ENCODE measurements at regions not wholly inside any gene's neighbourhood (a gene's known extent, or its start where the extent isn't known, plus 50 kb on each side); places are given as distances from the start of the nearest gene placed in this dataset.

DNA sequence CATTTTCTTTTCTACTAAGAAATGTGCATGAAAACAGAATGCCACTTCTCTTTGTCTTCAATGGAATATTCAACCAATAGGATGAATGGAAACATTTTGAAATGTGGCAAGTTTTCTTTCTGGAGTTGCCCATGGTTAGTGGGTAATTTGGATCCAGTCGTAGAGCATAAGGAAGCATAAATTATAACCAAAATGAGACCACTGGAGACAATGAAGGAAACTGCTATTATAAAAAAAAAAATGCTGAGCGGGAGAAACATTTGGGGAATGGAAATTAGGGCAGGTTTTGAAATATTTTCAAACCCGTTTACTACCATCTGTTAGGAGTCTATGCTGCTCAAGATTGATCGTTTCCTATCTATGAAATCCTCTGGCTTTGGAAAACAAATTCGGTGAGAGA, 182.9 kb upstream of the PRKCQ start:
- DNase-seq: no peak

DNA sequence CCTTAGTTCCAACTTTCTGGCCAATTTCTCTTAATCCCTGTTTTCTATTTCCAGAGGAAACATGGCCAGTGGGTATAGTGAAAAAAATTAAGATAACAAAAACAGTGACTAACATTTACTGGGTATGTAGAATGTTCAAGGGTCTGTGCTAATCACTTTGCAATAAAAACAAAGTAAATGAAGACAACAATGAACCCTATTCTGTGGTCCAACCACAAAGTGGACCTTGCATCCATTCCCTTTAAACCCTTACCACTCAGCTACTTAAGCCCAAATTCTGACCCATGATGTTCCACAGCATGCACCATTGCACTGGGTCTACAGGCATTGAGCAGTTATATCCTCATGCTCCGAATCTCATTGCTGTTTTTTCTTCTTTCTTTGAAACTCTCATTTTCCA, 179.9 kb upstream of the PRKCQ start:
- no peak for DNase-seq

DNA sequence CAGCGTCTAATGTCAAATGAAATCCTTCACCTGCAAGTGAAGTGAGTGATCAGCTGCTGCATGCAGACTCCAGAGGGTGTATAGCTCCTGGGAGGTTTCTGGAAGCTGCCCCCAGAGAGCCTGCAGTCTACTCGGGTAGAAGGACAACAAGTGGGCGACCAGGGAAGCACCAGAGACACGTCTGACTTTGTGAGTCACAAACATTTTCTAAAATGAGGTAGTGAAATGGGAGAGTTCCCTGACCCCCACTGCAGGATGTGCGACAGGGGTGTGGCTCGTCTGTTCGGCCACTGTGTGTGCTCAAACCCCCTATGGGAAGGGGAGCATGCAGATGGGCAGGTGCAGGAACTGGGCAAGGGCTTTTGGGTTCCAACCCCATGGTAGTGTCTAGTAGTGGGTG, 177.1 kb upstream of the PRKCQ start:
- DNase-seq: no peak

DNA sequence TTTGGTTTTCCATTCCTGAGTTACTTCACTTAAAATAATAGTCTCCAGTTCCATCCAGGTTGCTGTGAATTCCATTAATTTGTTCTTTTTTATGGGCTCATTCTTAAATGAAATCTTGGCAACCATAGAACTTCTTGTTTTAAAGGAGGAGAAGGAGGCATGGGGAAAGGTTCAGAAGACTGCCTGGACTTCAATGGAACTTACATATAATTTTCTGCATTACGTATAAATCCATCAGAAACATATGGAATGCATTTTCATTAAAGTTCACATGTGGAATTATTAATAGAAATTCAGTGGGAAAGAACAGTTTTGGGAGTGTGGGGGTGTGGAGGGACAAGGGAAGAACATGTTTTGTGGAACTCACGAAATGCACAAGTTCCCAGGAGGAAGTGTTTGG, 176.6 kb upstream of the PRKCQ start:
- no peak for DNase-seq

DNA sequence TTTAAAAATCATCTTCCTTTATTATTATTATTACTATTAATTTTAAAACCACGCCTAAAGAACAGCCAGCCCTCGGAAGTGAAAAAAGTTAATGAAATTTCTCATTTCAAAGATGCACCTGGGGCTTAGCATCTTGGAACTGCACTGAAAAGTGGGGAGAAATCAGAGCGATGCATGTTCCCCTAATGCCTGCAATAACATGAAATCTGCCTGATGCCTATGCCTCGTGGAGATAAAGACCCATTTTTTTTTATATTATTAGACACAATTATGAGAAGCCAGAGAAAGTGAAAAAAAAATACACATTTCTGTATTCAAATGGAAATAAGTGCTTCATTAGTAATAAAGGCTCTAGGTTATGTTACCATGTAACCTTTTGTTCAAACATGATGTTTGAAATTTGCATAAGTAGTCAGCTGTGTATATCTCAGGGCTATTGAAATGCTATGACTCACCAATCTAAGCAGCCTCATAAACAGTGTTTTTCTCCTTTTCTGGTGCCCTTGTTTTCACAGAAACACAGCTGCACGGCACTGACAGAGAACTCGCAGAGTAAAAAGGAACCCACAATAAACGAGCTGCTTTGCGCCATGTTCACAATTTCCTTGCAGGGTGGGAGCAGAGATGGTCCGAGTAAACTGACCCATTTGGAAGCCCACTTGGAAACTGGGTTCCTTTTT, 175.8 kb upstream of the PRKCQ start:
- no peak for DNase-seq

DNA sequence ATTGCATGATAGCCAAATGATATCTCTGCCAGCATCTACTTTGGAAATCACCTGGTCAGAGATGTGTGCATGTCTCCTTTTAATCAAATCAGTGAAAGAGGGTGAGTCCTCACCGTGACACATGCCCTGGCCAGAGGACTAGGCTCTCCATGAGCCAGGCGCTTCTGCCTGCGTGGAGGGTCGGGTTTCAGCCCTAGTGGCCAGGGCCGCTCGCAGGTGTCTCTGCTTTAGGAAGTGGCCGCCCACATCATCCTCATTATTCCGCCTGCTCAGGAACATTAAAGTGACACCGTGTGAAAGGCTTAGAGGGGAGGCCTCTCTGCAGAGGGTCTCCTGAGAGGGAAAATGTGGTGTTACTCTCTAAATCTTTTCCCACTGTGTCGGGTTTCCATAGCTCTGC, 173.6 kb upstream of the PRKCQ start:
- no peak for DNase-seq

DNA sequence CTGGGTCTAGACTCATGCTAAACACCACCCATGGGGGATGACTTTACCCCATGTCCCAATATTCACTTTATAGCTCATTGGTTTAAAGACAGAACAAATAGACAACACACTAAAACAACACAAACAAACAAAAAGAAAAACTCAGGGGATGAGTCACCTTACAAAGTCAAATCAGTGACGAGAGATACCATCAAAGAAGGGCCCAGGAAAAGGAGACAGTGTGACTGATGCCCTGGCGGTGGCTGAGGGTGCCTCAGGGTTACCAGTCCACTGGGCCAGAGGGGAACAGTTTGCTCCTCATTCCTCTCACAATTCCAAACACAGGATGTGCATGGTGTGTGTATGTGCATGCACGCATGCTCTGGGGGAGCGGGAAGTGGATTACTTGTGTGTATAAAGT, 171.3 kb upstream of the PRKCQ start:
- no peak for DNase-seq

DNA sequence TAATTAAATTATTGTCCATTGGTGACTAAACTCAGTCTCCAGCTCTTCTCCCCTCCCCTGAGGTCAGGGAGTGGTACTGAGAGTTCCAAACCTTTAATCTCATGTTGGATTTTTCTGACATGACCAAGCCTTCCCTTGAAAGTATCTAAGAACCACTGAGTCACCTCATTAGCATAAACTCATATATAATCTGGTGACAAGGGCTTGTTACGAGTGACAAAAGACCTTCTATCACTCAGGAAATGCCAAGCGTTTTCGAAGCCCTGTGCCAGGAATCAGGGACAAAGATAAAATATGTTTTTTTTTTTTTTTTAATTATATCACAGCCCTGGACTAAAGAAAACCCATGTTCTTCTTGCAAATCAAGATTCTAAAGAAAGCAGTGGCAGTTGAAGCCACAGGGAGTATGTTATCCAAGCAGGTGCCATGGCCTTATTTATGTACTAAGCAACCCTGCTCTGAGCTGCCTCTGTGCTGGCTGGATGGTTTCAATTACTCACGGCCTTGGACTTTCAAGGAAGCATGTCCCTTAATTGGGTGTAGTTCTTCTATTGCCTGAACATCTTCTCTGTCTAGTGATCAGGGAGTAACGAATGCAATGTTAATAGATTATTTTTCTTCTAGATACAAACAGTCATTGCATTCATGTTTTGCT, 169.0 kb upstream of the PRKCQ start:
- no peak for DNase-seq

DNA sequence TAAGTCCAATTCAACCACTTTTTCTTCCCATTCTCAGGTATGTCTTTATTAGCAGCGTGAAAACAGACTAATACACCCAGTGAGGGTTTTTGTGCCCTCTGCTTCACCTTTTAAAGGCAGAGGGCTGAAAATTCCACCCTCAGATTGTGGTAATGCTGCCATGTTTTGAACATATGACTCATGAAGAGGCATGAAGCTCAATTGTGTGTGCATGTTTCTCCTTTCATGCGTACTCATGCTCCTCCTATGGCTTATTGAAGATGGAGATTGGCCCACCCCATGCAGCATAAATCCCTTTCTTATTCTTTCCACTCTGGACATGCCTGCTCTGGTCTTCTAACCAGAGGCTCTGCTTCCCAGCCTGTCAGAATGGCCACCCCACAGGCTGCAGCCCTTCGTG, 168.0 kb upstream of the PRKCQ start:
- DNase-seq: no peak

DNA sequence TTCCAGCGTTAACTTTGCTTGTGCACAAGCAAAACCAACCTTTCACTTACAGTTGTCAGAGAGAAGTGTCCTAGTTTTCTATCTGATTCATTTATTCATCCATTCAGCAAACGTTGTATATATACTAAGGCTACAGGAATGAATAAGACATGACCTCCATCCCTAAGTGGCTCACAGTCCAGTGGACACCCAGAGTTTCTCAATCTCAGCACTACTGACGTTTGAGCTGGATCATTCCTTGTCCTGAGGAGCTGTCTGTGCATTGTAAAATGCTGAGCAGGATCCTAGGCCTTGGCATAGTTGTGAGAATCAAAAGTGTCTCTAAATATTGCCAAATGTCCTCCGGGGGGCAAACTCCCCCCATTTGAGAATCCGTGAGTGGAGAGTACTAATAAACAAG, 166.7 kb upstream of the PRKCQ start:
- DNase-seq: no peak

DNA sequence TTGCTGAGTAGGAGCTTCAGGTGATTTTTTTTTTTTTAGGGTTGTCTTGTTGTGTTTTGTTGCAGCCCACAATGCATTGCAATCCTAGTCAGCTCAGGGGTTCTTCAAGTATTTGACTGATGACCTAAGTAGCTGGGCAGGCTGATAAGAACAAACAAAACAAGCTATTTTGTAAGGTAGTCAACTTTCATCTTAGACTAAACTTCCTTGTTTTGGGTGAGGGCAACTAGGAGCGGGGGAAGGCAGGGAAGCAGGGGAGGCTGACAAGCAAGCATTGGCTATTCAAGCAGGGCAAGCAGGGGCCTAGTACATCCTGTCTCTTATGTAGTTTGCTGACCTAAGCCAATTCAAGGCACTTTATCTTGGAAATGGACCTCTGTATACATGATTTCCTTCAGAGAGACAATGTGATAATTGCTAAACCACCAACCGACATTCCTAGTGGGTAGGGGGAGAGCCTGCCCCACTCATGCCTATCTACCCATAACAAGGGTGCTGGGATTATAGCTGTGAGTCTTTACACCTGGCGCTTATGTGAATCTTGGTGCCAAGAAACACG, 163.3 kb upstream of the PRKCQ start:
- DNase-seq: no peak

DNA sequence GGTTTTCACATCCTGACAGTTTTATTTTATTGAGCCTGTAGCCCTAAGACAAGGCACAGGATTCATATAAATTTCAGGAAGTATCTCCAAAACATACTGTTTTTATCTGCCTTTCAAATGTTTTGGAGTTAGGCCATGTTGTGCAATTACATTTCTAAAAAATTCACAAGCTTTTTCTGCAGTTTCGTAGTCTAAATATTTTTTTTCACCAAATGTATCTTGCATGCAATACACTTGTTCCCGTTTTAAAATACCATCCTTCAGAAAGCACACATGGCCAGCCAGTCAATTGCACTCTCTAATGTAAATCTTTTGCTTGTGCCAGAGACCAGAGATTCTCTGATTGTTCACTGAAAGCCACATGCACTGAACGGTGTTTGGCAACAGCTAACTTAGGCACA, 161.5 kb upstream of the PRKCQ start:
- DNase-seq: no peak

DNA sequence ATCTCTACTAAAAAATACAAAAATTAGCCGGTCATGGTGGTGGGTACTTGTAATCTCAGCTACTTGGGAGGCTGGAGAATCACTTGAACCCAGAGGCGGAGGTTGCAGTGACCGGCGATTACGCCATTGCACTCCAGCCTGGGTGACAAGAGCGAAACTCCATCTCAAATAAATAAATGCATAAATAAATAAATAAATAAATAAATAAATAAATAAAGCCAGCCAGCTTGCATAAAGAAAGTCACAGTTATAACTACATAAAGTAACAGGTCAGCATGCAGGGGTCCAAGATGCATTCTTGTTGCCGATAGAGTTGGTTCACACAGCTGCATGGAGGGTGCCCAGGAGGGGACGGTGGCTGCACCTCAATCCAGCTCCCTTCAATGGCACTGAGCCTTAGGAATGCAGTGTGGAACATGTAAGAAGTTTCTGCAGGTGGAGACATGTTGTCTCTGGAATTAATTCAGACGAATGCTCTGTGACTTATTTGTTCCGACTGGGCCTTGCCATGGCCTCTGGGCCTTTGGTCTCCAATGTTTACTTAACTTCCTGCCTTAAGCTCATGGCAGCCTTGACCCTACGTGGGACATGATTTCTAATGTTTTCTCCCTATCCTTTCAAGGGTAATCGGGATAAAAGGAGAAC, 159.6 kb upstream of the PRKCQ start:
- DNase-seq: no peak

DNA sequence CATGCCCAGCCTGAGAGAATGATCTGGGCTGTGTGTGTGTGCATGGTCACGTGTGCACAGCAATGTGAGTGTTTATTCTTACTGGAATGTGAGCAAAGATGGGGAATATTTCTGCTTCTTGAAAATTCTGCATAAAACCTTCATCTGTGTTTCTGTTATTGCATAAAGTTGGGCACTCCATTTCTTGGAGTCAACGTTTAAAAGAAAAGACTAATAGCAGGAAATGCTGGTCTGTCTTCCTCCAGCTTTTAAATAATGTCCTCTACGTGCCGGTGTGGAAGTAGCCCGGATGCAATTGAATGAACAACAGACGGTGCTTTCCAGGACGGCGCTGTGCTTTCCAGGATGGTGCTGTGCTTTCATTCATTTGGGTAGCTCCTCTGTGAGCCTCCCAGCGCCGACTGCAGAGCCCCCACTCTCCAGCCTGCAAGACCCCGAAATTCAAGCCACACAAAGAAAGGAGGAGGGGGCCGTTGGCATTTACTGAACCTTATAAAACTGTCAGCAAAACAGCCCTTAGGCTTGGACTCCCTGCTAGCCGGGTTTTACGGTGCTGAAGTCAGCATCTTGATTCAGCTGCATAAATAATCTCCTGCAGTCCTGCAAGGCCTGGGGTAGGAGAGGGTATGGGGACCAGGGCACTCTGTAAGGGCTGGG, 158.2 kb upstream of the PRKCQ start:
- DNase-seq: no peak

DNA sequence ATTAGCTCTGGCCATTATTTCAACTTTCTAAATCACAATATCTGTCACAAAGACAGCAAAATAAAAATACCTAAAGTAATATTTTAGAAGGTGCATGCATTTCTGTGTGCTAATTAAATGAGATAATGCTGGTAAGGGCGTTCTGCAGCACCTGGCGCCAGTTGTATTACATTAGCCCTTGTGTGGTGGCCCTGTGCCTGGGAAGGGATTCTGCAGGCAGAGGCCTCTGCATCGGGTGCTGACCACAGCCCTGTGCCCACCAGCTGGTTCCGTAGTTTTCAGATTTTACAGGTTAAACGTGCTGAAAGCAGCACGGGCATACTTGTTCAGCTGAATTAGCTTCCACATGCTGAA, 157.7 kb upstream of the PRKCQ start:
- DNase-seq: no peak

DNA sequence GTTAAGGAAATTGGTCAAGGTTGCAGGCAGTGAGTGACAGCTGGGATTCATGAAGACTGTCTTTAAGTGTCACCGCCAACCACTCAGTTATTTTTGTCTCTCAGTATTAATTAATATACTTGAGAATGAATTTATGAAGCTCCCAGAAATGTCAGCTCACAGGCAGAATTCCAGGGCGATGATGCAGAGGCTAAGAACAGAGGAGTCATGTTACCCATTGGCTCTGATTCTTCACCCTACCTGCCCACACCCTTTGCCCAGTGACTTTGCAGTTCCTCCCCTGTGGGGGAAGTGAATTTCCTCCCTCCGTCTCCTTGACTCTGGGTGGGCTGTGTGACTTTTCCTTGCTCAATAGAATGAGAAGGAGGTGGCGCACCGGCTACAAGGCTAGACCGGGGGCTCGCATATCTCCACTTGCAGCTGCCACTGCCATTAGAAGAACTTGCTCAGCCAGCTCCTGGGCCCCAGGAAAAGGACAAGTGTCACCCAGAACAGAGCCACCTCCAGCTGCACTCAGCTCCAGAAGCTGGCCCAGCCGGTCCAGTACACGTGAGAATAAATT, 157.1 kb upstream of the PRKCQ start:
- DNase-seq: no peak

DNA sequence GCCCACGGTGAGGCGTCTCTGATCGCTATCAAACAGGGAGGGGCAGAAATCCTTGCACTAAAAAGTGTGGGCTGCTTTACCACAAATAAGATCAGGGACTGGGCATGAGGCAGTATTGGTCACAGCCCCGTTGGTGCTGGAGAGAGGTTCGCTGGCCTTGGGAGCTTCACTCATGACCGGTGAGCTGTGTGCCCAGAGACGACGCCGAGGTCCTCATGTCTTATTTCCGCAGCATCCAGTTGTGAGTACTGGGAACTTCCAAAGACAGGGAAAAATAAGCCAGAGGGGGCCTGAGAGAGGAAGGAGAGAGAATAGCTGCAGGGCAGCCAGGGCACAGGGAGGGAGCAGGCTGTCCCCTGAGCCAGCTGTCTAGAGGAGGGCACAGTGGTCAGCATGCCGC, 154.2 kb upstream of the PRKCQ start:
- no peak for DNase-seq

DNA sequence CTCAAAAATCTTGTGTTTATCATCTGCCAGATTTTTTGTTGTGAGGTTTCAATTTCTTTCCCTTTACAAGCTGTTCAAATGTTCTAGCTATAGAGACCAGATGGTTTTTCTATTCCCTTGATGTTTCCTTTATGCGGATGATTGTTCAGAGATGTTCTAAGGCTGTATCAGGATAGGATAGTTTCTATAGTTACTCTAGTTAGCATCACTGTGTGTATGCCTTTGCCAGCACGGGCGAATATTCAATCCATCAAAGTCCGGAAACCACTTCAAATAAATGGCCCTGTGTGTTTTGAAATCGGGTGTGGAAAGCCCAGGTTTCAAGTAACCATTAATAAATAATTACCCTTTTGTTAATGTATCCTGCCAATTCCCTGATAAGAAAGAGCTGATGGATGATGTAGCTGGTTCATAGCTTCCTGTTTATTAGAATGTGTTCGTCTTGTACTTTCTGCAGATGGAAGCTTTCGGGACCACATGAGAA, 149.8 kb upstream of the PRKCQ start:
- no peak for DNase-seq

DNA sequence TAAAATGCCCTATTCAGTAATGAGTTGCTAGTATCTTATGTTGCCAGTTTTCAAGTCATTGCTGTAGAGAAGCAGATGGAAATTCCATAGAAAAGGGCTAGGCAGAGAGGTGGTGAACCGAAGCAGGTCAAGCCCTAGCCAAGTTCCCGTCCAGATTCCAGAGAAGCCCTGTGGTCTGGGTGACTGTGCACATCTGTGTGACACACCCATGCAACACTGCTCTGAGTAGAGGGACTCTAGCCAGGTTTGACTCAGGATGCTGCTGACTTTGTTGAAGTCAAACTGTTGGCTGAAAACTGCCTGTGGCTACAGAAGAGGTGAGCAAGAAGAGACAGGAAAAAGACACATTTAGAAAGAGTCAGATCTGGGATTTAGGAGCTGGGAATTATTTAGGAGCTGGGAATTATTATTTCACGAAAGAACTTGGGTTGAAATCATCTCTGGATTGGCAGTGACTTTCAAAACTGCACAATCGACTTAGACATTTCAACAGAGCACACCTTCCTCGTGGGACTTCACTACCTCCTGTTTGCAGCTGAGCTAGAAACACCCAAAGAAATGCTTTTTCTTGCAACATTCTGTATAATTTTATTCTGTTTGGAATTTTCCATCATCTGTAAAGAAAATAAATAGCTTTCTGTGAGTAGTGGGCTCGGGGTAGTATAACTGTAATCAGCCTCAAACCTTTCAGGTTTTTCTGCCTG, 149.1 kb upstream of the PRKCQ start:
- DNase-seq: peak; percentile 29

DNA sequence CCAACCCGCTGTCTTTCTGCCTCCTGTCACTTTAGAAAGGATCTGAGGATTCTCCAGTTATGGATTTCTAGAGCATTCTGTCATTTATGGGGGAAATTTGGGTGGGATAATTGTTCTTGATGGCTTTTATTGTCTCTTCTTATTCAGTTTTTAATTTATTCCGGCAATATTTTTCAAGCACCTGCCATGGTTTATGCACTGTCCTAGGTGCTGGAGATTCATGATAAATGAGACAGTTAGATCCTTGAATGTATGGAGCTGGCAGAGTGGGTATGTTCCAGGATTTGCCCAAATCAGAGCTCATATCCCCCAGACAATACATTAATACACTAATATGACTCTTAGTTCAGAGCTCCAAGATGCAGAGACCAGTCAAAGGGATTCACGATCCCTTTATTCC, 146.8 kb upstream of the PRKCQ start:
- DNase-seq: no peak

DNA sequence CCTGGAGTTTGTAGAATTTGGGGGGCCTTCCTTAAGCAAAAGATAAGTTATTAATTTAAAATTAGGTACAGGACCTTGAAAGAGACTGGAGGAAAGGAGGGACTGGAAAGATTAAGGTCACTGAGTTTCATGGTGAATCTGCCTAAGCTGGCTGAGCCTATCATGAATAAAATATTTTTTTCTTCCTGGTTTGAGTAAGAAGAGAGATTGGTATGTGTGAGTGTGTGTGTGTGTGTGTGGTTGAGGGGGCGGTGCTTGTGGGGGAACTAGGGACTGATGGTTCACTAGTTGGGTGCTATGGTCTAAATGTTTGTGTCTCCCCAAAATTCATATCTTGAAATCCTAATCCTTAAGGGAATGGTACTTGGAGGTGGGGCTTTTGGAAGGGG, 142.5 kb upstream of the PRKCQ start:
- DNase-seq: no peak

DNA sequence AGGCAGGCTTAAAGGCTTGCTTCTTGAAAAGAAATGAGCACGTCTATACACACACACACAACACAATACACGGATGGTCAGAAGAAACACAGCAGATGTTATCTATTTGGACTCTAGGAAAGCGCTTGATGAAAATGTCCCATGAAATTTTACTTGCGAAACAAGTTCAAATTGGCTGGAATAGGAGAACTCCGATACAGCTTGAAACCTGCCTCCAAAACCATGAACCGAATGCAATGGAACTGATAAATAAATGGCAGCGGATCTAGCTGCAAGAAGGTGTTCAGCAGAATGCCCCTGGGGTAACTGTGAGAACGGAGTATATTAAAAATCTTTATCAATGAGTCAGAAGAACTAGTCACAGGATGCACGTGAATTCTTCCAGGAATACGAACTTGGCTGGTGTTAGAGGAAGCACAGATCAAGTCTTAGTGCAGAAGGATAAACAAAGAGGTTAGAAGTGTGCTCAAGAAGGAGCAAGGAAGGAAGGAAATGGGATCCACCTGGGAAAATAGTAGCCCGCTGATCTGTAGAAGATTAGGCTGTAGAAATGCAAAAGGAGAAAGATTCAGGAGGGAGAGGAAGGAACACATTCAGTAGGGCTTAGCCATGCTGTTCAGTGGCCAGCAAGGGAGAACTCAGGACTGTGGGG, 142.0 kb upstream of the PRKCQ start:
- peak; percentile 35 for DNase-seq
